A204.1 (cell line): ENCODE measurements at regions not wholly inside any gene's neighbourhood (a gene's known extent, or its start where the extent isn't known, plus 50 kb on each side); places are given as distances from the start of the nearest gene placed in this dataset.
"Not testable (repeated sequence)": the region's sequence is repeated elsewhere in the genome, so short reads cannot be mapped to it uniquely, and the experiment has no call there.

Experiments used
- FAIRE-seq: peaks from 2 replicates; lab custom pipeline; 2012; peaks lifted over from hg19 to GRCh38; lab: Jason Lieb, UNC

DNA sequence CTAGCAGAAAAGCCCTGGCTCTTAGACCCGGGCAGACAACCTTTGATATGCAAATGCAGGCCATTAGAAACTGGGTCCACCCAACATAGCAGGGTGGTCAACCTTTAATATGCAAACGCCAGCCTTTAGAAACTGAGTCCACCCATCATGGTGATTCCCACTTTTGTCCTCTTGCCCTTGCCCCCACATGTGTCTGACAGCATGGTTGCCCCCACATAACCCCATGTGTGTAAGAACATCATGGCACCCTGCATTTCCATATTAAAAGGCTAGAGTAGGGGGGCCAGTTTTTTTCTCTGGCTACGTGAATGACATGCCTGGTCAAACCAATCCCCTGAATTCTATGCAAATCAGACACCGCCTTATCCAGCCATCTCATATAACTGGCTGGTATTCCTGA, 273.2 kb upstream of the PRDM9 start:
- no peak for FAIRE-seq

- no peak for FAIRE-seq
Observed at GRCh38 chr5:23223846-23224245, 283.6 kb upstream of the PRDM9 start.

DNA sequence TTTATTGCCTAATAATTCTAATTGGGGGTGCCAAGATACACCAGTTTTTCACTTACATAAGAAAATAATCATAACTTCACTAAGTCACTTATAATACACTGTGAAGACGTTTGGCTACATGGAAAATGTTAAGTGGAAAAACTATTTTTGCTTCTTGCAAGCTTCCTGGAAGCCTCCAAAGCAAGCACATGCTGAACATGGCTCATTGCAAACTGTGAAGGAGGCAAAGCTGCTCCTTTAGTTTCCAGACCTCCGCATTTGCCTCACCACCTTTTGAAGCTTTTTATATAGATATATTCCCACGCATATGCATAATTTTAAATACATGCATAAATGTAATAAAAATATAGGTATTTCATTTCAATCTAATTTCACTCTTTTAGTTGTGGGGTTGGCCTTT, 285.6 kb upstream of the PRDM9 start:
- FAIRE-seq = no peak

DNA sequence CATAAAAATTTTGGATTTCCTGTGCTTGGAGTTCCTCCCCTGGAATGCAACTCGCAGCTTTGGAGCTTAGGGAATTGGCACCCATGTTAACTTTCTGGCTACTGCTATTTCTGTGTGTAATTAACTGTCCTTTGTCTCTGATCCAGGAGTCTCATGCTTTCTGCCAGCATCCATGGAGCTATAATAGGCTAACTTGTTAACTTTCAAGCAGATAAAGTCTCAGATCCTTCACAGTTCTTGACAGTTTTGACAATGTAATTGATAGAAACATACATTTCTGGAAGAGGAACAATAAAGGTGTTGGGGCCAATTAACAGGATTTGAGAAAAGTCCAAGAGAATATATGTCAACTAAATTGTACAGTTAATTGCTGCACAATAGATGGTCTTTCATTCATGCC, 290.2 kb upstream of the PRDM9 start:
- no peak for FAIRE-seq

- no peak for FAIRE-seq
Observed at GRCh38 chr5:23216345-23216744, 291.1 kb upstream of the PRDM9 start.

DNA sequence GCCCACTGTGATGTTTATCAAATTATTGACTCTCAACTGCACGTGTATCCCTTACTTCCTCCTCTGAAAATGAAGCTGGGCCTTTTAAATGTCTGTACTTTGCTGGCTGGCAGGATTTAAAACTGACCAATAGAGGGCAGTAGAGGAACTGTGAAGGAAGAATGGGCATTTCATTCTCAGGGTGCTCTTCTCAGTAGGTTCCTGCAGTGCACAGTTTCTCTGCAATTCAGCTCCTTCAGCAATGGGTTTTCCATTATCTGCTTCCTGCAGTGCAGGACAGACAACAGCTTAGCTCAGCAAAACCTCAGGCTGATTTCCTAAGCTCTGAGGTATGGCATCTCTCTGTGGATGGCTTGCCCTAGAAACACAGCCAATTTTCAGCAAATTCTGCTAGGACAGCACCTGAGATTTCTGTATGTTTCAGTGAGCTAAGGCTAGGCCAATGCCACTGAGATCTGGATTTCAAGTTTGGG, 298.4 kb upstream of the PRDM9 start:
- peak; percentile 73 for FAIRE-seq

GRCh38 chr5:23204111-23204510, 303.3 kb upstream of the PRDM9 start:
- no peak for FAIRE-seq

DNA sequence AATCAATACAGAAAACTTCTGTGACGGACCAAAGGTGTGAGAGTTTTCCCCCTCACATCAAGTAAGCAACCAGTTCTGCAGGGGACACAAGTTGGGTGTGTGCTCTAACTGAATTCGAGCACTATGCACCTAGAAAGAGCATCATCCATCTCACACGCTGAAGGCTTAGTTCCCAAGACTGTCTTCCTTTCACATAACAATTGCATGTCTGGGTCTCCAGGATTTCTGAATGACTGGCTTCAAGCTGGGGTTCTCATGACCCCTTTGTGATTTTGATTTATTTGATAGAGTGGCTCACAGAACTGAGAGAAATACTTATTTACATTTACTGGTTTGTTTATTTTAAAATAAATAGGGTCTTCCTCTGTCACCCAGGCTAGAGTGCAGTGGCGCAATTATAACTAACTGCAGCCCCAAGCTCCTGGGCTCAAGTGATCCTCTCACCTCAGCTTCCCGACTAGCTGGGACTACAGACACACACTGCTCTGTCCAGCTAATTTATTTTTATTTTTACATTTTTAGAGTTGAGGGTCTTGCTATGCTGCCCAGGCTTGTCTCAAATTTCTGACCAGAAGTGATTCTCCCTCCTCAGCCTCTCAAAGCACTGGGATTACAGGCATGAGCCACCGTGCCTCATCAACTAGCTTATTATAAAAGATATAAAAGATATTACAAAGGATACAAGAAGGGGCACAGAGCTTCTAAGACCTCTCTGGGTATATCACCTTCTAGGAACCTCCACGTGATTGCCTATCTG, 316.7 kb upstream of the CDH12 start:
- no peak for FAIRE-seq

DNA sequence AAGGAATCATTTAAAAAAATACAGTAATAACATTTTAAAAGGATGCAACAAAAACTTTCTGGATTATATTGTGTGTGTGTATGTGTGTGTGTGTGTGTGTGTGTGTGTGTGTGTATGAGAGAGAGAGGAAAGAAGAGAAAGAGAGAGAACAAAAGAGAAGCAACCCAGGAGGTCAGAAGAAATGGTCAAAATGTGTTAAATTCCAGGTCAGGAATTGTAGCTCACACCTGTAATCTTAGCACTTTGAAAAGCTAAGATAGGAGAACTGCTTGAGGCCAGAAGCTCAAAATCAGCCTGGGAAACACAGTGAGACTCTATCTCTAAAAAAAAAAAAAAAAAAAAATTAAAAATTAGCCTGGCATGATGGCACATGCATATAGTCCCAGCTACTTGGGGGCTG, 311.8 kb upstream of the CDH12 start:
- no peak for FAIRE-seq

DNA sequence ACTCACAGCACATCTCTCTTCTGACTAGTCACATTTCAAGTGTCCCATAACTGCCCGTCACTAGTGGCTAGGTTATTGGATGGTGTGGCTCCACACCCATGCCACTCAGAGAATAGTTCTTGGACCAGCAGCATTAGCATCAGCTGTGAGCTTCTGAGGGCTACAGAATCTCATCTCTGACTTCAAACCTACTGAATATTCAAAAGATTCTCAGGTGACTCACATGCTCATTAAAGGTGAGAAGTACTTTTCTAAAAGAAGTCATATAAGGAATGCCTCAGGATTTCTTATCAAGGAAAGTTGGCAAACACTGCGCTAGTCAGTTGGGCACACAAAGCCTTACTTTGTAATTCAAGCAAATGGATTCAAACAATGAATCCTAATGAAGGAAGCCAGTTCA, 305.0 kb upstream of the CDH12 start:
- FAIRE-seq = no peak

DNA sequence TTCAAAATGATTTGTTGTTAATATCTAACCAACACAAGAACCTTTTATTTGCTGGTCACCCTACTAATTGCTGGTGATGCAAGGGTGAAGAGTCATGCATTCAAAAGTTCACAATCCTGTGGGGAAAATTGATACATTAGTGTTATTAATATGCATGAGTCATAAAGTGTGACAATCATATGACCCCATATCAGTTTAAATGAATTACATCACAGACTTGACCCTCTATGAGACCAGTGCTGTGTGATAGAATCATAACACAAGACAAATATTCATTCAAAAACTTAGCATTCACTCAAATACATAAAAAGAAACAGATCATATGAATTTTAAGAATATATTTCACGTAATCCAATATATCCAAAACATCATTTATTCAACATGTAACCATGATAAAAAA, 304.6 kb upstream of the CDH12 start:
- no peak for FAIRE-seq

DNA sequence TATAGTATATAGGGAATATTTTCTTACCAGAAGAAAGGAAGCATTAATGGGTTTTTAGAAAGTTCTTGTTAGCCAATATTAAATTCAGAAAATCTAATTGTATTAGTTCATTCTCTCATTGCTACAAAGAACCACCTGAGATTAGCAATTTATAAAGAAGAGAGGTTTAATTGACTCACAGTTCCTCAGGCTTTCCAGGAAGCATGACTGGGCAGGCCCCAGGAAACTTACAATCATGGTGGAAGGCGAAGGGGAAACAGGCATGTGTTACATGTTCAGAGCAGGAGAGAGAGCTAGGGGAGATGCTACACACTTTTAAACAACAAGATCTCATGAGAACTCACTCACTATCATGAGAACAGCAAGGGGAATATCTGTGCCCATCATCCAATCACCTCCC, 304.0 kb upstream of the CDH12 start:
- no peak for FAIRE-seq

GRCh38 chr5:23147625-23148024, 294.5 kb upstream of the CDH12 start:
- no peak for FAIRE-seq

DNA sequence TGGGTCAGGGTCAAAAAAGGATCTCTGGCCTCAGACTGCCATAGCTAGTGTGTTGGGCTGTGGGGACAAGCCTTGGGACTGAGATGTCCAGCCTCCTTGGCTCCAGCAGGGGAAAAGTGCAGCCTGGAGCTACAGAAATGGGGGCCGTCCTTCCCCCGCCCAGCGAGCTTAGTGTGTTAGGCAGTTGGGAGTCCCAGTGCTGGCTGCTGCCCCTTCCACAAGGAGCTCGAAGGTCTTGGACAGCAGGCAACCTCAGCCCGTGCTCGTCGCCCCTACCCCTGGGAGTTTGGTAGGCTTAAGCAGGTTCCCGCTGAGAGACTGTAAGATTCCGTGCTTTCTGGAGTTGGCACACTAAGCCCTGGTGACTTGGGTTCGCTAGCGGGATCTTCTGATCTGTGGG, 293.0 kb upstream of the CDH12 start:
- no peak for FAIRE-seq

DNA sequence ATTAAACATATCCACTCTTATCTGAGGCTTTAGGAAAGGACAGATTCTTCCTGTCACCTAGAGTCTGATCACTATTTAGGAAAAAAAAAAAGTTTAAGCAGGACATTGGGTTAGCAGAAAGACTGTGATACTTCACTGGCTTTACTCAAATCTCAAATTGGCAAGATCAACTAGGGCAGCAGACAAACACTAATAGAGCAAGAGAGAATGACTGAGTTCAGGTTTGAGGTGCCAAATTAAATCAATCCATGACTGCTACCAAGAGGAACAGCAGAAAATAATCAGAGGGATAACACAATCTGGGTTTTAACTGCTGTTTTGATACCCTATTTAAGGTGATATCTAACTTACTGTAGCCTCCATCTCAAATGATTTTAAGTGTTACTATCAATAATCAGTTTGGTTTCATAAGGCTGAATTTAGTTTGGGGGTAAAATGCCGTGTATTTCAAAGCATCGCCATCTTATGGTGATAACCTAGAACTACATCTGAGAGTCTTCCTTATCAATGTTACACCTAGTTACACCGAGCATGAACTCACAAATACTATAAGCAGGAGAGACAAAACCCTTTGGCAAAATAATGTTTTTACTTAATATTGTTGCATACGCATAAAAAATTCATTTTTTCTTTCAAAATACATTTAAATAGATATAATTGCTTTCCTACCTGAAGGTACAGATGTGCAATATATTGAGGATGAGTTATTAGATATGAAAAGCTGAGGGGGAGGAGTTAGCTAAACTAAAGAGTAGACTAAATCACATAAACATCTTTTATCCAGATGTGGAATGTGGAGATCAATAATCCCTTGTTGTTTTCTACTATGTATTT, 286.4 kb upstream of the CDH12 start:
- peak; percentile 93 for FAIRE-seq

- no peak for FAIRE-seq
Observed at GRCh38 chr5:23136958-23137357, 283.8 kb upstream of the CDH12 start.

DNA sequence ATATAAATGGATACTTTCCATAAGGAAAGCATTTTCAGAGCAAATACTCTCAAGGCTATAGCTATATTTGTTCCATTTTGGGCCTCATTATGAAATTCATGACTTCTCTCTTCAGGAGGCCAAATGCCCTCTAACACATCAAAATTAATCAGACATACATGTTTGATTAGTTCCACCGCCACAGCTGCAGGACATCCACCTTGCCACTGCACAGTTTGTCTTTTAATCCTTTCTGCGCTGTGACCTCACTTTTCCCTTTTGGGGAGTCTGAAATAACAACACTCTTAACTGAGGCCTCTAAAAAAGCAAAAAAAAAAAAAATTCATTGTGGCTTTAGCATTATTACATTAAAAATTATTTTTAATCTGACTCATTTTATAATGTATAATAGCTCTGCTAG, 279.1 kb upstream of the CDH12 start:
- no peak for FAIRE-seq

GRCh38 chr5:23112237-23112636, 259.1 kb upstream of the CDH12 start:
- FAIRE-seq = no peak

- FAIRE-seq = no peak
Observed at GRCh38 chr5:23105021-23105420, 251.9 kb upstream of the CDH12 start.

DNA sequence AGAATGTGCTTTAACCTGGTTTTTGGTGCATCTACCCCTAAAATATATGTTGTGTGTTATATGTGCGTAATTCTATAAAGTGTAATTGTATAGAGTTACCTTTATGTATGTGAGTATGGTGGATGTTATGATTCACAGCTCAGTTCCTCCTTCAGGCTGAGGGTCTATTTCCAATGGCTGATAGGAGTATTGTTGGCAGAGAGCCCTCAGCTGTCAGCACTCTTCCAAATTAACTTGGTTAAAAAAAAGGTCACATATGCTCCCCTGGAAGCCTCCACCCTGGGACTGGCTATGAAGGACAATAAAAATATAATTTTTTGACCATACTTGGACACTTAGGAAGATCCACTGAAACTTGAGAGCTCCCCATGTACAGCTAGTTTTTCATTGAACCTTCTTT, 250.4 kb upstream of the CDH12 start:
- FAIRE-seq = no peak

DNA sequence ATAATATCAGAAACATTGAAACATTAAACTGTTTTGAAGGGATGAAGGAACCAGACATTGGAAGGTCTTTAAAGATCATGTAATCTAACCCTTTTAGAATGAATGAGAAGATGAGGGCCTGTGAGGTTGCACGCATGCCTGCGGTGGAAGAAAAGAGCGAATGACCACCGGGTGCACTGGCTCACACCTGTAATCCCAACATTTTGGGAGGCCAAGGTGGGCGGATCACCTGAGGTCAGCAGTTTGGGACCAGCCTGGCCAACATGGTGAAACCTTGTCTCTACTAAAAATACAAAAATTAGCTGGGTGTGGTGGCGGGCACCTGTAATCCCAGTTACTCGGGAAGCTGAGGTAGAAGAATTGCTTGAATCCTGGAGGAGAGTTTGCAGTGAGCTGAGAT, 242.3 kb upstream of the CDH12 start:
- FAIRE-seq = not testable (repeated sequence)

- no peak for FAIRE-seq
Observed at GRCh38 chr5:23089286-23089685, 236.1 kb upstream of the CDH12 start.

GRCh38 chr5:23084815-23085214, 231.7 kb upstream of the CDH12 start:
- FAIRE-seq = no peak

- FAIRE-seq = no peak
Observed at GRCh38 chr5:23072179-23072578, 219.0 kb upstream of the CDH12 start.
